ENCODE measurements at regions not wholly inside any gene's neighbourhood (a gene's known extent, or its start where the extent isn't known, plus 50 kb on each side); places are given as distances from the start of the nearest gene placed in this dataset.

DNA sequence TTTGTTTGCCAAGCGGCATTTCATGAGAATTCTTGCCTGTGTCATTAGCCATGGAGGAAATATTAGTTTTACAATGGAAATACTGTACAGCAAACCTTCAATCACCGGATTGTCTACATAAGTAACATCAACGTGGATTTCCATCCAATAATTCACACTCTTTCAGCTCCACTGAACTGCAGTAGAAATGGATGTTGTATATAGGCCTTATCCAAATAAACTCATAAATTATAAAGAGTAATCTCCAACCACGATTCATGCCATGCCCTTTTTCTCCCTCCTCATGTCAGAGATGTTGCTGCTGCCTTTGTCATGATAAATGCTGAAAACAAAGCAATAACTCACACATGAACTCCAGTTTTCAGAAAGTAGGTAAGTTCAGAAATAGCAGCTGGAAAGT is 54.9 kb upstream of the EYS start:
- intact Hi-C loops (cut with micrococcal nuclease) = no loop called here
- Histone ChIP-seq H3K4me3 (no peak overlapping the region), H3K4me2 (ENCODE audit: insufficient read depth, low read length) (no peak overlapping the region), H3K4me1 (replicated peaks in 1 of 2; ENCODE audit: control insufficient read depth in 2 of 2, insufficient read depth in 2 of 2, low read length in 2 of 2) (no peaks in the 10 kb centered on the region), H3K79me2 (ENCODE audit: control insufficient read depth, insufficient read depth, low read length) (no peaks in the 10 kb centered on the region), H2AFZ (ENCODE audit: low read depth, low read length) (no peak overlapping the region), H3K27ac (ENCODE audit: extremely low read depth, low read depth, low read length) (no peak overlapping the region), H4K20me1 (replicated peaks; ENCODE audit: control insufficient read depth, insufficient read depth, low read length) (no peaks in the 10 kb centered on the region), H3K9me1 (ENCODE audit: control insufficient read depth, insufficient read depth, low read length) (no peaks in the 10 kb centered on the region), H3K9ac (ENCODE audit: insufficient read depth in 1 of 2, low read depth in 2 of 2, low read length in 2 of 2) (no peak overlapping the region), H3K9me3 (replicated peaks; ENCODE audit: control insufficient read depth, insufficient read depth, low read depth, low read length) (no peaks in the 10 kb centered on the region), H3K27me3 (ENCODE audit: control insufficient read depth in 2 of 2, insufficient read depth in 2 of 2, low read length in 2 of 2) (no peaks in the 10 kb centered on the region), H3K36me3 (ENCODE audit: control insufficient read depth, insufficient read depth, low read length) (no peaks in the 10 kb centered on the region)
- FAIRE-seq = no peak
- ChIA-PET POLR2A (no interaction called here), CTCF (ENCODE audit: low intra/inter-chr PET ratio) (no interaction called here)
- 0% methylated on average over 4 of the region's 4 CpGs for WGBS (ENCODE audit: insufficient coverage, low coverage, missing lambda C conversion rate)
- no peak for ATAC-seq
- BruUV-seq (replicated peaks) = no TSS peak
- in situ Hi-C loops (cut with MboI) = no loop called here
- no peak for DNase-seq (ENCODE audit: extremely low read depth in 1 of 4, low spot score in 3 of 4)
- TF ChIP-seq ZNF239 (CRISPR knock-in tag; IDR thresholded peaks at IDR 0.05) = no peak
- TF ChIP-seq ZNF57 (CRISPR knock-in tag; IDR thresholded peaks at IDR 0.05) = no peak
- TF ChIP-seq ZNF431 (CRISPR knock-in tag; IDR thresholded peaks at IDR 0.05) = no peak
- no peak for TF ChIP-seq YBX1 (IDR thresholded peaks at IDR 0.05)
- TF ChIP-seq TAF1 (IDR thresholded peaks at IDR 0.05; ENCODE audit: control insufficient read depth, extremely low read depth, insufficient read depth, low read length, severe bottlenecking) = no peak
- TF ChIP-seq, protein P1, sequence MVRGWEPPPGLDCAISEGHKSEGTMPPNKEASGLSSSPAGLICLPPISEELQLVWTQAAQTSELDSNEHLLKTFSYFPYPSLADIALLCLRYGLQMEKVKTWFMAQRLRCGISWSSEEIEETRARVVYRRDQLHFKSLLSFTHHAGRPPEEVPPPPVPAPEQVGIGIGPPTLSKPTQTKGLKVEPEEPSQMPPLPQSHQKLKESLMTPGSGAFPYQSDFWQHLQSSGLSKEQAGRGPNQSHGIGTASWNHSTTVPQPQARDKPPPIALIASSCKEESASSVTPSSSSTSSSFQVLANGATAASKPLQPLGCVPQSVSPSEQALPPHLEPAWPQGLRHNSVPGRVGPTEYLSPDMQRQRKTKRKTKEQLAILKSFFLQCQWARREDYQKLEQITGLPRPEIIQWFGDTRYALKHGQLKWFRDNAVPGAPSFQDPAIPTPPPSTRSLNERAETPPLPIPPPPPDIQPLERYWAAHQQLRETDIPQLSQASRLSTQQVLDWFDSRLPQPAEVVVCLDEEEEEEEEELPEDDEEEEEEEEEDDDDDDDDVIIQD (CRISPR knock-in tag; IDR thresholded peaks at IDR 0.05) = no peak
- TF ChIP-seq, protein P2, sequence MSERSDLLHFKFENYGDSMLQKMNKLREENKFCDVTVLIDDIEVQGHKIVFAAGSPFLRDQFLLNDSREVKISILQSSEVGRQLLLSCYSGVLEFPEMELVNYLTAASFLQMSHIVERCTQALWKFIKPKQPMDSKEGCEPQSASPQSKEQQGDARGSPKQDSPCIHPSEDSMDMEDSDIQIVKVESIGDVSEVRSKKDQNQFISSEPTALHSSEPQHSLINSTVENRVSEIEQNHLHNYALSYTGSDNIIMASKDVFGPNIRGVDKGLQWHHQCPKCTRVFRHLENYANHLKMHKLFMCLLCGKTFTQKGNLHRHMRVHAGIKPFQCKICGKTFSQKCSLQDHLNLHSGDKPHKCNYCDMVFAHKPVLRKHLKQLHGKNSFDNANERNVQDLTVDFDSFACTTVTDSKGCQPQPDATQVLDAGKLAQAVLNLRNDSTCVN (CRISPR knock-in tag; IDR thresholded peaks at IDR 0.05) = no peak
- TF ChIP-seq, protein P3, sequence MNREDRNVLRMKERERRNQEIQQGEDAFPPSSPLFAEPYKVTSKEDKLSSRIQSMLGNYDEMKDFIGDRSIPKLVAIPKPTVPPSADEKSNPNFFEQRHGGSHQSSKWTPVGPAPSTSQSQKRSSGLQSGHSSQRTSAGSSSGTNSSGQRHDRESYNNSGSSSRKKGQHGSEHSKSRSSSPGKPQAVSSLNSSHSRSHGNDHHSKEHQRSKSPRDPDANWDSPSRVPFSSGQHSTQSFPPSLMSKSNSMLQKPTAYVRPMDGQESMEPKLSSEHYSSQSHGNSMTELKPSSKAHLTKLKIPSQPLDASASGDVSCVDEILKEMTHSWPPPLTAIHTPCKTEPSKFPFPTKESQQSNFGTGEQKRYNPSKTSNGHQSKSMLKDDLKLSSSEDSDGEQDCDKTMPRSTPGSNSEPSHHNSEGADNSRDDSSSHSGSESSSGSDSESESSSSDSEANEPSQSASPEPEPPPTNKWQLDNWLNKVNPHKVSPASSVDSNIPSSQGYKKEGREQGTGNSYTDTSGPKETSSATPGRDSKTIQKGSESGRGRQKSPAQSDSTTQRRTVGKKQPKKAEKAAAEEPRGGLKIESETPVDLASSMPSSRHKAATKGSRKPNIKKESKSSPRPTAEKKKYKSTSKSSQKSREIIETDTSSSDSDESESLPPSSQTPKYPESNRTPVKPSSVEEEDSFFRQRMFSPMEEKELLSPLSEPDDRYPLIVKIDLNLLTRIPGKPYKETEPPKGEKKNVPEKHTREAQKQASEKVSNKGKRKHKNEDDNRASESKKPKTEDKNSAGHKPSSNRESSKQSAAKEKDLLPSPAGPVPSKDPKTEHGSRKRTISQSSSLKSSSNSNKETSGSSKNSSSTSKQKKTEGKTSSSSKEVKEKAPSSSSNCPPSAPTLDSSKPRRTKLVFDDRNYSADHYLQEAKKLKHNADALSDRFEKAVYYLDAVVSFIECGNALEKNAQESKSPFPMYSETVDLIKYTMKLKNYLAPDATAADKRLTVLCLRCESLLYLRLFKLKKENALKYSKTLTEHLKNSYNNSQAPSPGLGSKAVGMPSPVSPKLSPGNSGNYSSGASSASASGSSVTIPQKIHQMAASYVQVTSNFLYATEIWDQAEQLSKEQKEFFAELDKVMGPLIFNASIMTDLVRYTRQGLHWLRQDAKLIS (CRISPR knock-in tag; IDR thresholded peaks at IDR 0.05) = no peak
- TF ChIP-seq KLF1 (tag; IDR thresholded peaks at IDR 0.05) = no peak
- TF ChIP-seq, protein P4, sequence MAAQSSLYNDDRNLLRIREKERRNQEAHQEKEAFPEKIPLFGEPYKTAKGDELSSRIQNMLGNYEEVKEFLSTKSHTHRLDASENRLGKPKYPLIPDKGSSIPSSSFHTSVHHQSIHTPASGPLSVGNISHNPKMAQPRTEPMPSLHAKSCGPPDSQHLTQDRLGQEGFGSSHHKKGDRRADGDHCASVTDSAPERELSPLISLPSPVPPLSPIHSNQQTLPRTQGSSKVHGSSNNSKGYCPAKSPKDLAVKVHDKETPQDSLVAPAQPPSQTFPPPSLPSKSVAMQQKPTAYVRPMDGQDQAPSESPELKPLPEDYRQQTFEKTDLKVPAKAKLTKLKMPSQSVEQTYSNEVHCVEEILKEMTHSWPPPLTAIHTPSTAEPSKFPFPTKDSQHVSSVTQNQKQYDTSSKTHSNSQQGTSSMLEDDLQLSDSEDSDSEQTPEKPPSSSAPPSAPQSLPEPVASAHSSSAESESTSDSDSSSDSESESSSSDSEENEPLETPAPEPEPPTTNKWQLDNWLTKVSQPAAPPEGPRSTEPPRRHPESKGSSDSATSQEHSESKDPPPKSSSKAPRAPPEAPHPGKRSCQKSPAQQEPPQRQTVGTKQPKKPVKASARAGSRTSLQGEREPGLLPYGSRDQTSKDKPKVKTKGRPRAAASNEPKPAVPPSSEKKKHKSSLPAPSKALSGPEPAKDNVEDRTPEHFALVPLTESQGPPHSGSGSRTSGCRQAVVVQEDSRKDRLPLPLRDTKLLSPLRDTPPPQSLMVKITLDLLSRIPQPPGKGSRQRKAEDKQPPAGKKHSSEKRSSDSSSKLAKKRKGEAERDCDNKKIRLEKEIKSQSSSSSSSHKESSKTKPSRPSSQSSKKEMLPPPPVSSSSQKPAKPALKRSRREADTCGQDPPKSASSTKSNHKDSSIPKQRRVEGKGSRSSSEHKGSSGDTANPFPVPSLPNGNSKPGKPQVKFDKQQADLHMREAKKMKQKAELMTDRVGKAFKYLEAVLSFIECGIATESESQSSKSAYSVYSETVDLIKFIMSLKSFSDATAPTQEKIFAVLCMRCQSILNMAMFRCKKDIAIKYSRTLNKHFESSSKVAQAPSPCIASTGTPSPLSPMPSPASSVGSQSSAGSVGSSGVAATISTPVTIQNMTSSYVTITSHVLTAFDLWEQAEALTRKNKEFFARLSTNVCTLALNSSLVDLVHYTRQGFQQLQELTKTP (IDR thresholded peaks at IDR 0.05; ENCODE audit: low read depth in 1 of 2, partially characterized antibody in 2 of 2) = no peak
- TF ChIP-seq FOXK1 (CRISPR knock-in tag; IDR thresholded peaks at IDR 0.05; ENCODE audit: borderline replicate concordance) = no peak

All from K562 (cell line).